Breast epithelium (tissue), 4 donors: ENCODE measurements at regions not wholly inside any gene's neighbourhood (a gene's known extent, or its start where the extent isn't known, plus 50 kb on each side); places are given as distances from the start of the nearest gene placed in this dataset.
A peak's percentile ranks its signal among the peaks of the same experiment; 100 is the strongest.

ENCODE experiments used
- DNase-seq, 2 donors: peaks; one replicate each; pipeline ENCODE4 v3.0.0-alpha.2; 2019; ENCODE audit warnings: low spot score in 2 of 2
- H3K27ac ChIP-seq, 2 donors: fragments of 200-600 bp; sonication (generic) in 1 of 2; one replicate each; pipeline ENCODE4 v1.5.1; 2016 to 2019; ENCODE audit warnings: mild to moderate bottlenecking in 1 of 2
- H3K27me3 ChIP-seq, 2 donors: fragments of 200-600 bp; sonication (generic) in 1 of 2; one replicate each; pipeline versions ENCODE4 v1.5.1 to v1.6.0; 2017 to 2019; ENCODE audit warnings: control low read depth in 1 of 2, mild to moderate bottlenecking in 1 of 2
- H3K36me3 ChIP-seq: fragments of 200-600 bp; one replicate; pipeline ENCODE4 v1.5.1; 2019
- H3K4me1 ChIP-seq, 2 donors: fragments of 200-600 bp; sonication (generic); one replicate each; pipeline ENCODE4 v1.5.1; 2016 to 2019; ENCODE audit warnings: control low read depth in 1 of 2
- H3K4me3 ChIP-seq, 3 donors: fragments of 200-600 bp; sonication (generic); 1 replicate in 2 of 3; 2 replicates in 1 of 3; pipeline ENCODE4 v1.5.1; 2016 to 2019; ENCODE audit warnings: mild to moderate bottlenecking in 3 of 3, moderate library complexity in 2 of 3
- H3K9me3 ChIP-seq, 2 donors: fragments of 200-600 bp; sonication (generic) in 1 of 2; one replicate each; pipeline ENCODE4 v1.5.1; 2016 to 2019; ENCODE audit warnings: control low read depth in 1 of 2
- POLR2A ChIP-seq: fragments of 450-650 bp; IDR thresholded peaks from one replicate; pipeline ENCODE4 v1.6.1; 2016; ENCODE audit warnings: antibody characterized with exemption, mild to moderate bottlenecking, moderate library complexity
- POLR2AphosphoS5 ChIP-seq, 3 donors: sonication (generic); formaldehyde crosslinking; IDR thresholded peaks; one replicate each; pipeline ENCODE4 v1.6.1; 2017; ENCODE audit warnings: antibody characterized with exemption in 3 of 3
- intact Hi-C: fragments of 100-400 bp; cut with DNase I; formaldehyde crosslinking; loops from one replicate; pipeline ENCODE4 v1.15.1; 2023; ENCODE audit warnings: low total_unique reads
- TF ChIP-seq, protein P1 (sequence below), 3 donors: fragments of 450-650 bp; IDR thresholded peaks; one replicate each; pipeline ENCODE4 v1.5.1; 2016 to 2017; ENCODE audit warnings: antibody characterized with exemption in 3 of 3, mild to moderate bottlenecking in 3 of 3, moderate library complexity in 3 of 3

DNA sequence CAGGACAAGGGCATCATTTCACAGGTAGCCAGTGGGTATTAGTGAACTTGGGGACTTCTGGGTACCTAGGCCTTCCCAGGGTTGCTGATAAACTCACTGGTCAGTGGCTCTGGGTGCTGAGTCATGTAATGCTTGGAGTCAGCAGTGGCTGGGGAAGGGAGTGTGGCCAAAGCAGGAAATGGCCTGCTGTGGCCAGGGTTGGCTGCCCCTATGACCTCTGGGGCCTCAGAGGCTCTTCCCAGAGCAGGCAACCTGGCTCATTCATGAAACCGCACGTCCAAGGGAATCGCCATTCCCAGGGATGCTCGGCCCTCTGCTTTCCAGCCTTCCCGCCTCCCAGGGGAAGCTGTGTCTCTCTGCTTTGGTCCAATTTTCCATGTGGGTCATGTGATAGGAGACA, 294.9 kb downstream of the DYSF start:
- peak overlapping the region; percentile 22 to 85 for H3K27ac ChIP-seq
- intact Hi-C loops = no loop called here
- no peak for TF ChIP-seq POLR2A
- TF ChIP-seq POLR2AphosphoS5 (IDR thresholded peaks at IDR 0.05) = peak in 1 of 3 donors; percentile 17
- TF ChIP-seq, protein P1, sequence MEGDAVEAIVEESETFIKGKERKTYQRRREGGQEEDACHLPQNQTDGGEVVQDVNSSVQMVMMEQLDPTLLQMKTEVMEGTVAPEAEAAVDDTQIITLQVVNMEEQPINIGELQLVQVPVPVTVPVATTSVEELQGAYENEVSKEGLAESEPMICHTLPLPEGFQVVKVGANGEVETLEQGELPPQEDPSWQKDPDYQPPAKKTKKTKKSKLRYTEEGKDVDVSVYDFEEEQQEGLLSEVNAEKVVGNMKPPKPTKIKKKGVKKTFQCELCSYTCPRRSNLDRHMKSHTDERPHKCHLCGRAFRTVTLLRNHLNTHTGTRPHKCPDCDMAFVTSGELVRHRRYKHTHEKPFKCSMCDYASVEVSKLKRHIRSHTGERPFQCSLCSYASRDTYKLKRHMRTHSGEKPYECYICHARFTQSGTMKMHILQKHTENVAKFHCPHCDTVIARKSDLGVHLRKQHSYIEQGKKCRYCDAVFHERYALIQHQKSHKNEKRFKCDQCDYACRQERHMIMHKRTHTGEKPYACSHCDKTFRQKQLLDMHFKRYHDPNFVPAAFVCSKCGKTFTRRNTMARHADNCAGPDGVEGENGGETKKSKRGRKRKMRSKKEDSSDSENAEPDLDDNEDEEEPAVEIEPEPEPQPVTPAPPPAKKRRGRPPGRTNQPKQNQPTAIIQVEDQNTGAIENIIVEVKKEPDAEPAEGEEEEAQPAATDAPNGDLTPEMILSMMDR (IDR thresholded peaks at IDR 0.05) = no peak
- H3K4me3 ChIP-seq = no peak overlapping the region
- DNase-seq = no peak
- H3K27me3 ChIP-seq = no peaks in the 10 kb centered on the region
- H3K36me3 ChIP-seq = no peaks in the 10 kb centered on the region
- no peaks in the 10 kb centered on the region for H3K9me3 ChIP-seq
- peaks cover 0 to 5% of the 10 kb centered on the region in 2 donors for H3K4me1 ChIP-seq

DNA sequence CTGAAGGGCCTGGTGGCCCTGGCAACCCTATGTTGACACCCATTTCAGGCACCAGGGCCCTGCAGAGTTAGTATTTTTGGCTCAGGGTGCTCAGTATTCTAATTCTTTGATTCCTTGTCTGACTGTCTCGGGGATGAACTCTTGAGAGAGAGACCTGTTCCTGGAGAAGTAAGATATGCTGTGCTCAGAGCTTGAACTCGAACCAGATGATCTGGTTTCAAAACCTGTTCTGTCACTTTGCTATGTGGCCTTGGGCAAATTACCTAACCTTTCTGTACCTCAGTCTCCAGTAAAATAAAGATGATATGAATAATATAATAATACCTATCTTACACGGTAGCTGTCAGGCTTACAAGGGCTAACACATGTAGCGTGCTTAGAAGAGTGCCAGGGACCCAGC, 294.2 kb downstream of the DYSF start:
- H3K9me3 ChIP-seq = no peaks in the 10 kb centered on the region
- TF ChIP-seq, protein P1 (IDR thresholded peaks at IDR 0.05) = no peak
- peak in 1 of 3 donors; percentile 32 for TF ChIP-seq POLR2AphosphoS5 (IDR thresholded peaks at IDR 0.05)
- H3K4me1 ChIP-seq = peaks cover 0 to 6% of the 10 kb centered on the region in 2 donors
- H3K4me3 ChIP-seq = no peak overlapping the region
- intact Hi-C loops = no loop called here
- H3K27me3 ChIP-seq = no peaks in the 10 kb centered on the region
- H3K27ac ChIP-seq = peak overlapping the region; percentile 85 to 86
- no peaks in the 10 kb centered on the region for H3K36me3 ChIP-seq
- no peak for DNase-seq

DNA sequence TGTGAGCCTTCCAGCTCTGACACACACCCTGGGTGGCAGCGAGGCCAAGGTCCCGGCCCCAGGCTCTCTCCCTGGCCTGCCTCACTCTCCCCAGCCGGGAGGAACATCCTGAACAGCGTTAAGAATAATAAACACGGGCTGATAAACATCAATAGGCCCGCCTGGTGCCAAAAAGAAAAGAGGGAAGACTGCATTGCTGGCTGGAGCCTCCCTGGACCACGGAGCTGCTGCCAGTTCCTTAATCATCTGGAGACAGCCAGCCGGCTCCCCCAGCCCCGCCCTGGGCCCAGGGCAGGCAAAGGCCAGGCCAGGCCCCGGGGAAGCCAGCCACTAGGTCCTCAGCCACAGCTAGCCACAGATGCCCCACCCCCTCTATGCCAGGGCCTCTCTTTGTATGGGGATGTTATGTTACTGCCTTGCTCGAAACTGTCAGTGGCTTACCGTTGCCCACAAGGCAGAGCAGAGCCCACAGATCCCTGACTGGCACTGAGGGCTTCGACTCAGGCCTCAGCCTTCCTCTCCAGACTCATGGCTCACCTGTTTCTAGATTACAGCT, 293.7 kb downstream of the DYSF start:
- Histone ChIP-seq H3K4me1 (peaks cover 0 to 8% of the 10 kb centered on the region in 2 donors), H3K9me3 (peaks cover 0 to 2% of the 10 kb centered on the region in 2 donors), H3K4me3 (no peak overlapping the region), H3K36me3 (no peaks in the 10 kb centered on the region), H3K27ac (peak overlapping the region; percentile 85 to 86), H3K27me3 (no peaks in the 10 kb centered on the region)
- TF ChIP-seq POLR2A (no peak), POLR2AphosphoS5 (IDR thresholded peaks at IDR 0.05) (peak in 1 of 3 donors; percentile 25)
- intact Hi-C loops = no loop called here
- peak; percentile 63 to 68 for DNase-seq

DNA sequence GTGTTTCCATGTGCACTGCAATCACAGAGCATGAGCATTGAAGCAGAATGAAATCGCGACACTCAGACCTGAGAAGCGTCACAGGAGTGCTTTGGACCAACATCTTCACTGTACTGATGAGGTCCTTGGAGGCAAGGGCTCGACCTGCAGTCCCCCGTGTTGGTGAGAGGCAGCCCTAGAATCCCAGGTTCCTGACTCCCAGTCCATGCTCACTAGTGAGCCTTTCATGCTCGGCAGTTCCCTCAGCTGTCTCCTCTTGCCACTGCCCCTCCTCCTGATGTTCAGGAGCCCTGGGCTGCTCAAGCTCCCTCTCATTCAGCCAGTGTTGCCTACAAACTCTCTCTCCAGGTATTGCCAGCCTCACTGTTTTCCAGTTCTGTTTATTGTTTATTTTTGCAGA, 291.4 kb downstream of the DYSF start:
- Histone ChIP-seq H3K27ac (no peak overlapping the region), H3K9me3 (peaks cover 0 to 6% of the 10 kb centered on the region in 2 donors), H3K4me3 (no peak overlapping the region), H3K36me3 (no peaks in the 10 kb centered on the region), H3K4me1 (peaks cover 0 to 8% of the 10 kb centered on the region in 2 donors), H3K27me3 (no peaks in the 10 kb centered on the region)
- TF ChIP-seq POLR2A (no peak), POLR2AphosphoS5 (IDR thresholded peaks at IDR 0.05) (no peak)
- TF ChIP-seq, protein P1 (IDR thresholded peaks at IDR 0.05) = no peak
- intact Hi-C loops = no loop called here
- no peak for DNase-seq

DNA sequence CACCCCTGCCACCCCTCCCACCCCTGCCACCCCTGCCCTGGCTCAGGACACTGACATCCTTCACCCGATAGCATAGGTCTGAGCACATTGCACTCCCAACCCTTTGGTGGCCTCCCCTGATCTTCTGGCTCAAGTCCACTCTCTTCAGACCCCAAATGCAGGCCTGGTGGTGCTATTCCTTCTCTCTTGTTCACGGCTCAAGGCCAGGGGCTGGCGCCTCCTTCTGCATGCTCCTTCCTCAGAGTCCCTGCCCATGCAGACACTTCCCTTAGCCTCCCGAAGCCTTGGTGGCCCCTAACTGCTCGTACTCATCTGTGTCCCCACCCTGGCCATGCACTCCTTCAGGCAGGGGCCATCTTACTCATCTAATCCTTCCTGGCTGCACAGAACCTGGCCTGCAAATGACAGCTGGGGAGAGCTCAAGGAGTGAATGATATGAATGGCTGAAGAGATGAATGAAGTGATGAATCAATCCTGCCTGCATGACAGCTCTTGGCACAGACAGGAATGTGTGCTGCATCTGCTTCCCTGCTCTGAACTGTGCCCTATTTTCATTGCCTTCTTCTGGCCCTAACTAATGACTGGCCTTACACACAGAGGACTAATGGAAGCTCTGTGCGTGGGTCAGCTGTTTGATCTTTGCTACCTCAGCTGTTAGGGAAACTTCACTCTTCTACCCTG, 290.8 kb downstream of the DYSF start:
- H3K27ac ChIP-seq = no peak overlapping the region
- H3K4me3 ChIP-seq = no peak overlapping the region
- H3K4me1 ChIP-seq = peaks cover 0 to 8% of the 10 kb centered on the region in 2 donors
- no peak for DNase-seq
- H3K27me3 ChIP-seq = no peaks in the 10 kb centered on the region
- TF ChIP-seq POLR2A (no peak), POLR2AphosphoS5 (IDR thresholded peaks at IDR 0.05) (no peak)
- TF ChIP-seq, protein P1 (IDR thresholded peaks at IDR 0.05) = no peak
- peaks cover 0 to 6% of the 10 kb centered on the region in 2 donors for H3K9me3 ChIP-seq
- intact Hi-C loops = no loop called here
- H3K36me3 ChIP-seq = no peaks in the 10 kb centered on the region
